ENCODE measurements at regions not wholly inside any gene's neighbourhood (a gene's known extent, or its start where the extent isn't known, plus 50 kb on each side); places are given as distances from the start of the nearest gene placed in this dataset.
"Not testable (repeated sequence)": the region's sequence is repeated elsewhere in the genome, so short reads cannot be mapped to it uniquely, and the experiment has no call there.

DNA sequence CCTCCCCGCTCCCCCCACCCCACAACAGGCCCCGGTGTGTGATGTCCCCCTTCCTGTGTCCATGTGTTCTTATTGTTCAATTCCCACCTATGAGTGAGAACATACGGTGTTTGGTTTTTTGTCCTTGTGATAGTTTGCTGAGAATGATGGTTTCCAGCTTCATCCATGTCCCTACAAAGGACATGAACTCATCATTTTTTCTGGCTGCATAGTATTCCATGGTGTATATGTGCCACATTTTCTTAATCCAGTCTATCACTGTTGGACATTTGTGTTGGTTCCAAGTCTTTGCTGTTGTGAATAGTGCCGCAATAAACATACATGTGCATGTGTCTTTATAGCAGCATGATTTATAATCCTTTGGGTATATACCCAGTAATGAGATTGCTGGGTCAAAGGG is 104.3 kb downstream of the MTPN start:
- DNase-seq = not testable (repeated sequence)

DNA sequence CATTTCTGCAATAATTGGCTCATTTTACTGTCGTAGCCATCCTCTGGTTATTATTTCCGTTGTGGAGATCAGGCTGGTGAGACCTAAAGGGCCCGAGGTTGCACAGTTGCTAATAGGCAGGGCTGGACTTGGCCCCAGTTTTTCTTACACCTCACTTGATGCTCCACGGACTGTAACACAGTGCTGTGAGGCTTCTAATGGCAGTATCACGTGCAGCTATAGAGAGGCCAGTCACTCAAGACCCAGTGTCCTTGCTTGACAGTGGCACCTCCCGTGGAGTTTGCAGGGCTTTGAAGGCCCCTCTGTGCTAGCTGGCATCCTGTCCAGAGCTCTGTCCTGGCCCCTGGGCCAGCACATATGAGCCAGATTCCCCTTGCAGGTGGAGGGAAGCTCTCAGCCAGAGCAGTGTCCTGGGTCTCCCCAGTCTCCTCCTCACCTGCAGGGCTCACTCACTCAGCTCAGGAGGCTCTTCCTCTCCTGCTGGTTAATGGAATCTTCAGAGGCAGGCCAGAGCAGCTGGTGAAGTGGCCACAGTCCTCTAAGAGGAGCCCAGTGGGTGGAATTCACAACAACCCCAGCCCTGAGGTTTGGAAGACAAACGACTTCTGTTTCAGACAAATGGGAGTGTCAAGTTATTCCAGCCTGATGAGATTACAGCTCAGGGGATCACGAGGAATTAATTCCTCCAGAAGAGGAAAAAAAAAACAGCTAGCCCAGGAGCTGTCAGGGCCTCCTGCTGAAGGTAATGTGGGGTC is 114.2 kb upstream of the FAM180A start:
- DNase-seq = no peak

DNA sequence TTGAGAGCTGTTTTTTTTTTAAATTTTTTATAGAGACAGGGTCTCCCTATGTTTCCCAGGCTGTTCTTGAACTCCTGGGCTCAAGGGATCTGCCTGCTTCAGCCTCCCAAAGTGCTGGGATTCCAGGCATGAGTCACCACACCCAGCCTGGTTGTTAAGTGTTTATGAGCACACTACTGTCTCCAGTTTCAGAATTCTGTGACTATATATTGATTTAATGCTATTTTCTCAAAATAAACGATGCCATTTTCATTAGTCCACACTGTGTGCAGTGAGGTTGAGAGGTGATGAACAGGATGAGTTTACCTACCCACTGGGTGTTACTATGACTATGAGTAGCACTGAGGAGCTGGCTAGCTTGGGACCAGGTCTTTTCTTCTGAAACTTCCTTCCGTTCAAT is 110.9 kb upstream of the FAM180A start:
- DNase-seq = no peak

DNA sequence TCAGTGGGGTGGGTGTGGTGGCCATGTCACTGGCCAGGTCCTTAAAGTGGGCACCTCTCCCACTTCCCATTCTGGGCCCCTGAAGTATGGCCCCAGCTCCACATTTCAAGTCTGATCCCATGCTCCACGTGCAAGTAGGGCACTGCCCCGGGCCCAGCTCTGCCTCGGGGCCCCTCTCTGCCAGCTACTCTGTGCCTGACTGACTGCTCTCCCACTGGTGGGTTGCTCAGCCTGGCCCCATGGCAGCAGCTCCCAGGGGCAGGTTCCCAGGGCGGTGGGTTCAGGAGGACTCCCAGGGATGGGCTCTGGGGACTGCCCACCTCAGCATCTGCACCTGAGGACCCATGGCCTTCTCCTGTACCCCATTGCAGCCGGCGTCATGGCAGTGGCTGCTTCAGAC is 110.2 kb upstream of the FAM180A start:
- no peak for DNase-seq

DNA sequence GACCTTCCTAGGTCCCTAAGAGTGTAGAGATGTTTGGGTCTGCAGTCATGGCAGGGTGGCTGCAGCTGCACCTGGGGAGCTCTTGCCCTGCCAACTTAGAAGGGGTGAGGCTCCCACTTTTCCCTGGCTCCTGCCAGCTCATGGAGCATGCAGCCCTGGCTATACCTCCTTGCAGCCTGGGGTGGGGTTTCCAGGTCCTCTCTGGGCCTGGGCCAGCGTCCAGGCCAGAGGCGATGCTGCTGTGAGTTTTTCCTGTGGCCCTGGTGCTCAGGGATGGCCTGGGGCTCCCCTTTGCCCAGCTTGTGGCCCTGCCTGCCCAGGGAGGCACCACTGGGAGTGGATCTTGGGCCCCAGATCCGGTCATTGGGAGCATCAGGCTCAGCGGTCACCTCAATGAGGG is 109.8 kb upstream of the FAM180A start:
- no peak for DNase-seq

DNA sequence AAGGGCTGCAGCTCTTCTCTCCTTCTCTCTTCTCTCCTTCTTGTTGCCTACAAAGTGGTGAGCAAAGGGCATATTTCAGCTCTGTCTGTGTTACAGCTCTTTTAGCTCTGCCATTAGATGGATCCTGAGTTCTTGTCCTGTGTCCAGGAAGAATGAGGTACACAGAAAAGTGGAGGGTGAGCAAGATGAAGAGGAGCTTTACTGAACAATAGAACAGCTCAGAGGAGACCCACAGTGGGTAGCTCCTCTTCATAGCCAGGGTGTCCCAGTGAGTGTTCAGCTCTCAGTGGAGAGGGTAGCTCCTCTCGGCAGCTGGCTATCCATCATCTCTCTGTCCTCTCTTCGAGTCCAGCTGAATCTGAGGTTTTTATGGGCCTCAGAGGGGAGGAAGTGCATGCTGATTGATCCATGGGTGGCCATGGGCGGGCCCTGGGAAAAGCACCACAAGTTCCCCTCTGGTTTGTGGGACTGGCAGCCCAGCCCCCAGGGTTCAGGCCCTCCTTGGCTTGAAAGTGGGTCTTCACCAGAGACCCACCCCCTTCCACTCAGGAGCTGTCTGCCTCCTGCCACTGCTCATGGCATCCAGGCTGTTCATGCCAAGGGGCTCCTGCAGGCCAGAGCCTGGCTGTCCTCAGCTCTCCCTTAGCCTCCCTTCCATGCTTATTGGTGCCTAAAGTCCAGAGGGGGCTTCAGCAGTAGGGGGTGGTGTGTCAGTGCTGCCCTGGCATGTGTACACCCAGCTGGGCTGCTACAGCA is 109.1 kb upstream of the FAM180A start:
- no peak for DNase-seq

DNA sequence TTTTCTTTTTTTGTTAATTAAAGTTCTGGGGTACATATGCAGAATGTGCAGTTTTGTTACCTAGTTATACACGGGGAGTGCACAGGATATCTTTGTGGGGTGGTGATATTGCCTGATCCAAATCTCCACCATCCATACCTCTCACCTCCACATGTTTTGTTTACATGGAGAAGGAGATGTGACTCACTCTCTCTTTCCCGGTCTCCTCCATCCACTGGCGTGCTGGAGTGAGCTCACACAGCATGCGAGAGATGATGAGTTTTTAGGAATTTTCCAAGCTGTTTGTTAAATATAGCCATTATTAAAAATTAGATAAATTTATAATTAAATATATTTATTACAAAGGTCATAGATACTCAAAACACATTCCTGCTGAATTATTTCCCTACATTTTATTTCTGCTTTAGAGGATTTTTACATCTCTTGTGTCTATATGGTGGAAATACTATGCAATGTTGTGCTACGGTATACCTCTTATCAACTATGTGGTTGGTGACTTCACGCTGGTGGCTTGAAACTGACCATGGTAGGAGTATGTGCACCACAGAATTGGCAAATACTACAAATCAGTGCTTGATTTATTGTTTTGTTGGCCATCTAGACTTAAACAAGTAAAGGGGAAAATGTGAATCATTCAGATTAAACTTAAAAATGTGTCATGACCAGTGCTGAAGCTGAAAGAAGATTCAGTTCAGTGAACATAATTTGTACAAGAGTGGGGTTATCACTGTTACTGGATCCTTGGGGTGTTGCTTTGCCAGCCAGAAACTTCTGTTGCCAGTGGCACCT is 107.9 kb upstream of the FAM180A start:
- no peak for DNase-seq

DNA sequence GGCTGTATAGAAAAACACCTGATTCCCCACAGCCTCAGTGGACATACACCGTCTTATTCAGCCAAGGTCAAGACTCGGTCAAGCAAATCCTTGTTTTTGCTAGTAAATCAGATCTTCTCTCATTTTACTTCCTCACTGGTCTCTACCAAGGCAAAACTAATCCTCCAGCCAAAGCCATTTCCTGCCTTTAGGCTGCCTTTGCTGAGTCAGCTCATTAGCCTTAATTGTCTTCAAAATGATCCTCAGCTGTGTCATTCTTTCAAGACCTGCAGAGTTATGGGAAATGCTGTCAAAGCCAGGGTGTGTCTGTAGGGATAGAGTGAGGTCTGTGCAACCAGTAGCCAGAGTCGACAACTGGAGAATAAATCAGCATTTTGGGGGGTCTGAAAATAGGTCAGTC is 107.2 kb upstream of the FAM180A start:
- no peak for DNase-seq

DNA sequence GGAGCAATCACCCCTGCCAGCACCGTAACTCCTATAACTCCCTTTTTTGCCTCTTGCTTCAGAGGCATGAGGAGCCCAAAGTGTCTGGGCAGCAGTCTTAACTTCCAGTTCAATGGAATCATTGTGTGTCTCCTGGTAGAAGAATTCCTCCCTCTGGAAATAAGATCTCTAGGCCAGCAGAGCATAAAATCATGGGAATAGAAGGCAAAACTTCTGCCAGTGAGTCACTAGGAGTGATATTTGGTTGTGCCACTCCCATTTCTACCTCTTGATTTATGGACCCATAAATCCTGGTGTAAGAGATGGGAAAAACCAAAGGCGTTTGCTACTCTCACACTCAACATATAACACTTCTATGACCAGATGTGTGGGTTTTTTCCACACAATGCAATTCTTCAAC is 104.9 kb upstream of the FAM180A start:
- no peak for DNase-seq

DNA sequence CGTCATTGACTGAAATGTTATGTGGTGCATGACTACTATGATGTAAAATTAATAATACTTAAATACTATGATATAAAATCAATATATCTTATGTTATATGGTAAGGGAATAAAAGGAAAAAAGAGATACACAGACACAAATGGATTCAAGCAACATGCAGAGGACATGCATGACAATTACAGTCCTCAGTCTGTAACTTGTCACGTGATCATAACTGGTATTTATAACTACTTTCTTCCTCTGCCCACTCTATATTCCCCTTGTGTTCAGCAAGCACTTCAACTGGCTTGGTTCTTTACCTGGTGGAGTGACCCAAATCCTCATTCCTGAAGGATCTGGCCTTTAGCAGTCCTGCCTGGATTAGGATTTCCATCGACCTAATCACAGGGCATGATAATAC is 104.4 kb upstream of the FAM180A start:
- DNase-seq = no peak

DNA sequence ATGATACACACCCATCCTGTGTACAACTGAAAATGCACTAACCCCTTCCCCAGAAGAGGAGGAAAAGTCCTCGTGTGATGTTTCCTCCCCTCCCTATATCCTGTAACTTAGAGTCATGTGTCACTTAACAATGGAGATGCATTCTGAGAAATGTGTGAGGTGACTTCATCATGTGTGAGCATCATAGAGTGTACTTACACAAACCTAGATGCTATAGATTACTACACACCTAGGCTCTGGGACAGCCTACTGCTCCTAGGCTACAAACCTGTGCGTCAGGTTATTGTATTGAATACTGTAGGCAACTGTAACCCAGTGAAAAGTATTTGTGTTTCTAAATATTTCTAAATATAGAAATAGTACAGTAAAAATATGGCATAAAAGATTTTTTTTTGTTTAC is 98.6 kb upstream of the FAM180A start:
- no peak for DNase-seq

DNA sequence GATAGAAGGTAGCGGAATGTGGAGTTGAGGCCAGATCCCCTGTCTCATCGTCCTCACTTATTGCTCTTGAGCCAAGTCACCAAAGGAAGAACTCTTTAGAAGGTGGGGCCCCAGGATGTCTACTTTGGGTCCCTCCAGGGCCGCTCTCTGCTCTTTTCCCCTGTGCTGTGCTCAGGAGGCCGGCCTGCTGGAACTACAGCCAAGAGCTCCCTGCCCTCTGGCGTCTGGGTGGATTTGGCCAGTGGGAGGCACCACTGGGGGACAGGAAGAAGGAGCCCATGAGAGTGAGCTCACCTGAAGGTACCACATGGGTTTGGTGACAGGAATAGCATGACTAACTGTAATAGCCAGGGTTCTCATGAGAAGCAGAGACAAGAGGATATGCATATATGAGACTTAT is 97.7 kb upstream of the FAM180A start:
- DNase-seq = no peak

DNA sequence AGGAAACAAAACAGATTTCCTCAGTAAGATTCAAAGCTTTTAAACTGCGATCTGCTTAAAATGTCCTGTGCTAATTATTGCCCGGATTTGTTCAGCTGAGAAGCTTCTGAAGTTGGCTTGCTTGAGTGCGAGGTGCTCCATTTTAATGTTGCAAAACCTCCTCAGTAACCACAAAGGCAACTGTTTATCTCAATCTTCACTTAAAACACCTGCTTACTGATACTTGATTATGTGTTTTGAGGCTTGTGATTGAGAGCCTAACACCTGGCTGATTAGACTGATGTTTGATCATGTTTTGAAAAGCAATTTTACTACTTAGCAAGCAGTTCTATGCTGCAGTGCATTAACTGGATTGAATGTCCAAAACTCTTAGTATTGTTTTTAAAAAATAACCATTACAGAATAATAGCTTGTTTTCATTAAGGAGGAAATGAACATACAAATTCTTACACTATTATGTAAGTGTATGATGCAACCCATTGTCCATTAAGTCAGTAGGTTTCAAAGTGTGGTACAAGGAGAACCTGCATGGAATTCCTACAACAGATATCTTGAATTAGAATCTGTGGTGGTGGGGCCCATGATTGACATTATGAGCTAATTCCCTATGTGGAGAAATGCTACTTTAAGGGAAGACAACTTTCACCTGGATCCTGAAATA is 96.9 kb upstream of the FAM180A start:
- DNase-seq = no peak

DNA sequence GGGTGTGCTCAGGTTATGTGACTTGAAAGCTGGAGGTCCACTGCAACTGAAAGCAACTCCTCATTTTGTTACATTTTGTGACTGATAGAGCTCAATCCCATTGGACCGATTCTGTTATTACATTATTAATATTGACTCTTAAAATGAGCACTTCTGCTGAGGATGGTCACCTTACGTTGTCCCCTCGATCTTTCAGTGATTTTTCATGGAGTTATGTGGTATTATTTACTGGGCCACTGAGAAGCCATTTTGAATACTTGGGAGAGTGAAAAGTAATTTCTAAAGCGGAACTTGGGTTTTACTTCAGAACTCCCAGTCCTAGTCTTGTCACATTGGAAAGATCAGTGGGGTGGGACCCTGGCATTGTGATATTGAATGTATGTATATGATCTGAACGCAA is 96.3 kb upstream of the FAM180A start:
- DNase-seq = no peak

DNA sequence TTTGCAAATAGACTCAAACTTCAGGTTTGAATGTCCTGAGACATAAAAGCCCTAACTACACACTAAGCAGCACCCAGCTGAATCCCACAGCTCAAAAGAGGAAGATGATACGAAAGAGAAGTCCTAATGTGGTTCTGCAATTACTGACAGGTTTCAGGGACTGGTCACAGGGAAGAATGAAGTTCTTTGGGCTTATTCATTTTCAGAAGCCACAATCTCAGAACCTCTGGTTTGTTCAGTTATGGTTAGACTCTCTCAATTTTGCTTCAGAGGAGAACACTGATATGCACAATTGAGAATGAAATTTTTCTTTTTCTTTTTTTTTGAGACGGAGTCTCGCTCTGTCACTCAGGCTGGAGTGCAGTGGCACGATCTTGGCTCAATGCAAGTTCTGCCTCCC is 94.6 kb upstream of the FAM180A start:
- DNase-seq = no peak

DNA sequence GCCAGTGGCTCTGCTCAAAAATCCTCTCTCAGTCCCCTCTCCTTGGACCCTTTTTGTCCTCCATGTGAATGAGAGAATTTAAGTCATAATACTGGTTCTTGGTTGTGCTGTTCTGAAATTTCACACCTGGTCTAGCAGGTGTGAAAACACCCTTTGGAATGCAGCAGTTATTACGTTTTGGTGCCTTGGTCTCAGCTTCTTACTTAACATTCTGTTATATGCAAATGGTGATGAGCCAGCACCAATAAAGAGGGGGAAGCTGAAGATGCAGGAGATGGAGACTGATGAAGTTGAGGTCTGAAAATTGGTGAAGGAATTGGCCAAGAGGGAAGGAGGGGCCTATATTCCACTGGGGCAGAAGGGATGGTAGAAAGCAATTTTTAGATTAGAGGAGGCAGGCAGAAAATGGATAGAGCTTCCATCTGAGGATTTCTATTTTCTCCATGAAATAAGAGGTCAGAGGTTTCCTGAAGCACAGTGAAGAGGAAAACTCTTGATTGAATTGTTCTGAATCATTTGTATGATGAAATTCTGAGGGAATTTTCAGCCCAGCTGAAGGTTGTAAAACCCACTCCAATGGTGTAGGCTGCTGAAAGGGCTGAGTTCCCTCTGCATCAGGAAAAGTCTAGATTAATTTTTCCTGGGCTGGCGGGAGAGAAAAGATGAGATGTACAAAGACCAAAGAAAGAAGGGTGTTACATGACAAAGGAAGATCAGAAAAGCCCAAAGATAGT is 94.0 kb upstream of the FAM180A start:
- no peak for DNase-seq

DNA sequence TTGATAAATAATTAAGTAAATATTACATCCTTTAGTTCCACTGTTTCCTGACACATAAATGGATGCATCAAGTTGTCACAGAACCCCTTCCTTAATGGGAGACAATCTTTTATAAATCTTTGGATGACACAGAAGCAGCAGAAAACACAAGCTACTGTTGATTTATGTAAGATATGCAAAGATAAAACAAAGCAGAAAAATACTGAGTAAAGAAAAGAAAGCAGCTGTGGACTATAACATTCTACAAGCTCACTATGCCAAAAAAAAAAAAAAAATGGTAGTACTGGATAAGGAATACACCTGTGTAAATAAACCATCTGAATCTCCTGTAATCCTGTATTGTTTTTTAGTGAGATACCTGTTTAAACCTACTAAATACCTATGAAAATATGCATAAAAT is 92.0 kb upstream of the FAM180A start:
- DNase-seq = no peak

DNA sequence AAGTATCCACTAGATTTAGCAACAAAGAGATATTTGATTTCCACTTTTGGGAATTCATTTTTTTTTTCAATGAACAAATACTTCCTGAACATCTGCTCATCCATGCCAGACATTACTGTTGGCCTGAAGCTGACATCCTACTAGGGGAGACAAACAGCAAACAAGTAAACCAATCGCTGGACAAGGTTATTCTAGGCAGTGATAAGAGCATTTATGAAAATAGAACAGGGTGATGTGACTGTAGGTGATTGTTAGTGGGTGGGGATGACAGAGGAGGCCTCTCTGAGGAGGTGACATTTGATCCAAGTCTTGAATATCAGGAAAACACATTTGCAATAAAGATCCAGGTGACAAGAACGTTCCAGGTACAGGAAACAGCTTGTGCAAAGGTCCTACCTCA is 89.1 kb upstream of the FAM180A start:
- no peak for DNase-seq

DNA sequence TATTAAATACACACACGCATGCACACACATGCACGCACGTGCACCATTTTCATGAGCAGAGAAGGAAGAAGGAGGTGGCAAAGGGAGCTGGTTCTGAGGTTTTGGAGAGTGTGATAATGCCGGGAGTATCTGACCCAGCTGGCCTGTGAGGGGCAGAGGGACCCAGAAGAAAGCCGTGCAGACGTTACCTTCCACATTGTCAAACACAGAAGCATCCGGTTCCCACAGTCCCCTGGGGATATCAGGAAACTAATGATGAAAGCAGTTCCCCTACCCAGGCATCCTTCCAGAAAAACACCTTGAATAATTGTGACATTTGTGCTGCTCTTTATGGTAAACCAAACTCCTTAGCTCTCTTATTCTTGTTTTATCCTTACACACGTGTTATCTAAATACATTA is 85.7 kb upstream of the FAM180A start:
- no peak for DNase-seq

DNA sequence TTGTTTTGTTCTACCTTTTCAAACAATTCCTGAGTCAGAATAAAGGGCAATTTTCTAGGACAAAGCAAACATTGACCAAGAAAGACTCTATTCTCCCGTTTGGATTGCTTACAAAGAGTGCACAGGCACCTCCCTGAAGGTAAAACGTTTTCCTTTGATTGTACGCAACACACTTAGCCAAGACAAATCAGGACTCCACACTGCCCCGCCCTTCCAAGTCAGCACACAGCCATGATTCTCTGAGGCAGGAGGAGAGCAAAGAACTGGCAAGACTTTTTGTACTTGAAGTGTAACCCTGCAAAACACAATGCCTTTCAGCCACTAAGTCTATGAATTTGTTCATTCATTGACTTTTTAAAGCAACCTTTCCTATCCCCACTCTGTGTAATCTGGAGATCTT is 85.0 kb upstream of the FAM180A start:
- DNase-seq = no peak

All from nucleus accumbens (tissue), 56 donors.